A673 (cell line): ENCODE measurements at regions not wholly inside any gene's neighbourhood (a gene's known extent, or its start where the extent isn't known, plus 50 kb on each side); places are given as distances from the start of the nearest gene placed in this dataset.

ENCODE experiments used
- BruUV-seq: library from RNA; stranded (reverse); fragments of 400-500 nt; replicated peaks from 2 replicates; lab custom pipeline; 2021; lab: Mats Ljungman, UMichigan
- CTCF ChIA-PET: fragments of 300-600 bp; sonication (Branson Sonifier 250); formaldehyde crosslinking; loops from one replicate; lab custom pipeline; 2022; ENCODE audit warnings: antibody characterized with exemption; lab: Charles Lee
- POLR2A ChIA-PET: fragments of 300-600 bp; sonication (Branson Sonifier 250); formaldehyde crosslinking; loops from one replicate; lab custom pipeline; 2022; ENCODE audit warnings: antibody characterized with exemption; ENCODE audit not compliant: low non-redundant PET; lab: Charles Lee
- DNase-seq: peaks from one replicate; pipeline ENCODE4 v3.0.0-alpha.2; 2015; ENCODE audit warnings: low spot score
- H3K27ac ChIP-seq: fragments of 200-600 bp; sonication (generic); 2 replicates; pipeline ENCODE4 v1.5.1; 2016; ENCODE audit warnings: mixed run types, low read depth, mild to moderate bottlenecking, mixed read lengths, antibody characterized with exemption, low read length; ENCODE audit not compliant: poor library complexity, severe bottlenecking
- H3K27me3 ChIP-seq: fragments of 200-600 bp; sonication (generic); replicated peaks from 2 replicates; pipeline ENCODE4 v1.6.1; 2017; ENCODE audit warnings: mixed run types, low read depth, mild to moderate bottlenecking, mixed read lengths, antibody characterized with exemption, low read length; ENCODE audit not compliant: insufficient read depth, poor library complexity
- H3K36me3 ChIP-seq: fragments of 200-600 bp; sonication (generic); 2 replicates; pipeline ENCODE4 v1.6.1; 2016; ENCODE audit warnings: mixed run types, mild to moderate bottlenecking, mixed read lengths, antibody characterized with exemption, low read length; ENCODE audit not compliant: insufficient read depth, poor library complexity, severe bottlenecking
- H3K4me1 ChIP-seq: fragments of 200-600 bp; sonication (generic); 2 replicates; pipeline ENCODE4 v1.6.1; 2017; ENCODE audit warnings: mixed run types, mild to moderate bottlenecking, mixed read lengths, antibody characterized with exemption, low read length; ENCODE audit not compliant: insufficient read depth, poor library complexity, severe bottlenecking
- H3K4me3 ChIP-seq: fragments of 200-600 bp; sonication (generic); 2 replicates; pipeline ENCODE4 v1.5.1; 2016; ENCODE audit warnings: low read depth, mixed run types, mild to moderate bottlenecking, mixed read lengths, low read length; ENCODE audit not compliant: poor library complexity, severe bottlenecking
- H3K9me3 ChIP-seq: fragments of 200-600 bp; sonication (generic); 2 replicates; pipeline ENCODE4 v1.6.1; 2016; ENCODE audit warnings: mixed run types, low read depth, mild to moderate bottlenecking, mixed read lengths, antibody characterized with exemption, low read length; ENCODE audit not compliant: poor library complexity, severe bottlenecking
- CTCF ChIP-seq: fragments of 300-800, 200-600 bp; sonication (generic); conservative IDR thresholded peaks from 2 replicates; pipeline ENCODE4 v1.5.1; 2017; ENCODE audit warnings: low read depth, mild to moderate bottlenecking, antibody characterized with exemption, low read length, moderate library complexity, mixed read lengths
- EZH2 ChIP-seq: fragments of 200-600 bp; sonication (generic); IDR thresholded peaks from 2 replicates; pipeline ENCODE4 v1.6.1; 2017; ENCODE audit warnings: borderline replicate concordance, low read depth, mild to moderate bottlenecking, mixed read lengths, antibody characterized with exemption, low read length; ENCODE audit not compliant: poor library complexity, severe bottlenecking
- intact Hi-C: fragments of 100-400 bp; cut with micrococcal nuclease; formaldehyde crosslinking; loops from one replicate; pipeline ENCODE4 v1.10.0; 2022; ENCODE audit not compliant: unreplicated experiment

GRCh38 chr17:63369233-63369632, 76.9 kb downstream of the CYB561 start:
- no TSS peak for BruUV-seq
- Histone ChIP-seq H3K4me3 (no peak overlapping the region), H3K36me3 (no peaks in the 10 kb centered on the region), H3K4me1 (peaks cover 4% of the 10 kb centered on the region), H3K27me3 (no peaks in the 10 kb centered on the region), H3K9me3 (no peaks in the 10 kb centered on the region), H3K27ac (no peak overlapping the region)
- no peak for DNase-seq
- POLR2A ChIA-PET: no interaction called here
- intact Hi-C loops: no loop called here
- TF ChIP-seq EZH2 (no peak), CTCF (no peak)
- CTCF ChIA-PET: no interaction called here

GRCh38 chr17:63370696-63371095, 75.4 kb downstream of the CYB561 start:
- H3K36me3 ChIP-seq: no peaks in the 10 kb centered on the region
- no peak for DNase-seq
- intact Hi-C loops: no loop called here
- no peak overlapping the region for H3K27ac ChIP-seq
- CTCF ChIA-PET: no interaction called here
- no peaks in the 10 kb centered on the region for H3K27me3 ChIP-seq
- no peak overlapping the region for H3K4me3 ChIP-seq
- no TSS peak for BruUV-seq
- TF ChIP-seq EZH2 (no peak), CTCF (no peak)
- POLR2A ChIA-PET: no interaction called here
- no peaks in the 10 kb centered on the region for H3K4me1 ChIP-seq
- no peaks in the 10 kb centered on the region for H3K9me3 ChIP-seq

- CTCF ChIA-PET: no interaction called here
- intact Hi-C loops: no loop called here
- Histone ChIP-seq H3K9me3 (no peaks in the 10 kb centered on the region), H3K4me3 (no peak overlapping the region), H3K27ac (no peak overlapping the region), H3K4me1 (no peaks in the 10 kb centered on the region), H3K36me3 (no peaks in the 10 kb centered on the region), H3K27me3 (no peaks in the 10 kb centered on the region)
- TF ChIP-seq EZH2 (no peak), CTCF (no peak)
- BruUV-seq: no TSS peak
- POLR2A ChIA-PET: no interaction called here
- DNase-seq: no peak
These were observed 69.2 kb downstream of the CYB561 start for GRCh38 chr17:63376949-63377348.
